Caco-2 (cell line): ENCODE measurements at regions not wholly inside any gene's neighbourhood (a gene's known extent, or its start where the extent isn't known, plus 50 kb on each side); places are given as distances from the start of the nearest gene placed in this dataset.

ENCODE experiments used
- BruUV-seq: library from RNA; stranded (reverse); fragments of 400-500 nt; replicated peaks from 2 replicates; lab custom pipeline; 2021; lab: Mats Ljungman, UMichigan
- CTCF ChIA-PET: fragments of 300-600 bp; sonication (Branson Sonifier 250); formaldehyde crosslinking; loops from one replicate; lab custom pipeline; 2022; ENCODE audit warnings: antibody characterized with exemption; lab: Charles Lee
- POLR2A ChIA-PET: fragments of 300-600 bp; sonication (Branson Sonifier 250); formaldehyde crosslinking; loops from one replicate; lab custom pipeline; 2022; ENCODE audit warnings: antibody characterized with exemption; lab: Charles Lee
- DNase-seq, 2 experiments: peaks; one replicate each; pipeline versions ENCODE4 v3.0.0 to v3.0.0-alpha.2; 2020 to 2022
- H3K27me3 ChIP-seq: replicated peaks from 2 replicates; pipeline ENCODE4 v1.6.0; 2011; ENCODE audit warnings: low read length; ENCODE audit not compliant: control insufficient read depth, insufficient read depth
- H3K36me3 ChIP-seq: 2 replicates; pipeline ENCODE4 v1.5.1; 2011; ENCODE audit warnings: low read length; ENCODE audit not compliant: control insufficient read depth, insufficient read depth
- H3K4me1 ChIP-seq: fragments of 250-450 bp; sonication (Bioruptor Pico); 2 replicates; pipeline ENCODE4 v1.5.1; 2020; ENCODE audit warnings: mild to moderate bottlenecking
- H3K4me3 ChIP-seq: 2 replicates; pipeline ENCODE4 v1.5.1; 2011; ENCODE audit warnings: low read depth, mild to moderate bottlenecking, control low read depth, low read length
- H3K9me3 ChIP-seq: fragments of 250-450 bp; sonication (Bioruptor Pico); 2 replicates; pipeline ENCODE4 v1.5.1; 2020; ENCODE audit warnings: mild to moderate bottlenecking, moderate library complexity
- H3K27ac Mint-ChIP-seq: one replicate; pipeline ENCODE4 v1.8.0; 2022; ENCODE audit warnings: mixed read lengths; ENCODE audit not compliant: unreplicated experiment
- H3K27me3 Mint-ChIP-seq: one replicate; pipeline ENCODE4 v1.8.0; 2022; ENCODE audit warnings: mixed read lengths; ENCODE audit not compliant: insufficient read depth, unreplicated experiment
- H3K36me3 Mint-ChIP-seq: one replicate; pipeline ENCODE4 v1.8.0; 2022; ENCODE audit warnings: mild to moderate bottlenecking, mixed read lengths; ENCODE audit not compliant: insufficient read depth, unreplicated experiment
- H3K4me1 Mint-ChIP-seq: one replicate; pipeline ENCODE4 v1.8.0; 2022; ENCODE audit warnings: low read depth, mixed read lengths; ENCODE audit not compliant: unreplicated experiment
- H3K4me3 Mint-ChIP-seq: one replicate; pipeline ENCODE4 v1.8.0; 2022; ENCODE audit warnings: mild to moderate bottlenecking, moderate library complexity, mixed read lengths; ENCODE audit not compliant: unreplicated experiment
- H3K9me3 Mint-ChIP-seq: one replicate; pipeline ENCODE4 v1.8.0; 2022; ENCODE audit warnings: mixed read lengths; ENCODE audit not compliant: unreplicated experiment
- intact Hi-C: fragments of 100-400 bp; cut with micrococcal nuclease; formaldehyde crosslinking; loops from one replicate; pipeline ENCODE4 v1.10.0; 2022; ENCODE audit not compliant: unreplicated experiment
- TF ChIP-seq, protein P1 (sequence below), 2 experiments: fragments of 200-600 bp in 1 of 2; IDR thresholded peaks; 1 replicate in 1 of 2; 2 replicates in 1 of 2; pipeline versions ENCODE4 v1.5.1 to v1.8.0; 2011 to 2022; ENCODE audit warnings: antibody characterized with exemption in 1 of 2, control low read depth in 1 of 2, inconsistent platforms in 1 of 2, low read depth in 1 of 2, low read length in 1 of 2, mild to moderate bottlenecking in 1 of 2, moderate library complexity in 1 of 2; ENCODE audit not compliant: insufficient read depth in 1 of 2, severe bottlenecking in 1 of 2, unreplicated experiment in 1 of 2

DNA sequence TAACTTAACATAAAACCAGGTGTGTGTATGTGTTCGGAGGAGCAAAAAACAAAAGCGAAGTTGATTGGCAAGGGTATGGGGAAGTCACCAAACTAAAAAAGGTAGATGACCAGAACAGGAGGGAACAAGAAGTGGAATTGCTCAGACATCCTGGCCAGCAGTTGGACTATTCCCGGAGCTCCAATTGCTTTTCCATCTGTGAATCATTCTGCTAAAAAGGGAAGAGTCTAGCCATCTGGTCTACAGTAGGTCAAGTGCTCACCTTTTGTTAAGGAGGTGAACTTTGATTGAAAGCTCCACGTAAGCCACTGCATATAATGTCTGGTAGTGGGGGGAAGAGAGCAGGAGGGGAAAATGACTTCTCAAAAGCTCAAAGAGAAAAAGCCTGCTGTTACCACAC is 50.0 kb upstream of the BET1 start:
- ChIA-PET POLR2A (no interaction called here), CTCF (no interaction called here)
- Histone ChIP-seq H3K27me3 (peaks cover 2% of the 10 kb centered on the region), H3K36me3 (no peaks in the 10 kb centered on the region), H3K9me3 (no peaks in the 10 kb centered on the region), H3K4me3 (no peak overlapping the region), H3K4me1 (no peaks in the 10 kb centered on the region)
- intact Hi-C loops, result no loop called here
- no TSS peak for BruUV-seq
- H3K36me3 Mint-ChIP-seq, result no peaks in the 10 kb centered on the region
- TF ChIP-seq, protein P1, sequence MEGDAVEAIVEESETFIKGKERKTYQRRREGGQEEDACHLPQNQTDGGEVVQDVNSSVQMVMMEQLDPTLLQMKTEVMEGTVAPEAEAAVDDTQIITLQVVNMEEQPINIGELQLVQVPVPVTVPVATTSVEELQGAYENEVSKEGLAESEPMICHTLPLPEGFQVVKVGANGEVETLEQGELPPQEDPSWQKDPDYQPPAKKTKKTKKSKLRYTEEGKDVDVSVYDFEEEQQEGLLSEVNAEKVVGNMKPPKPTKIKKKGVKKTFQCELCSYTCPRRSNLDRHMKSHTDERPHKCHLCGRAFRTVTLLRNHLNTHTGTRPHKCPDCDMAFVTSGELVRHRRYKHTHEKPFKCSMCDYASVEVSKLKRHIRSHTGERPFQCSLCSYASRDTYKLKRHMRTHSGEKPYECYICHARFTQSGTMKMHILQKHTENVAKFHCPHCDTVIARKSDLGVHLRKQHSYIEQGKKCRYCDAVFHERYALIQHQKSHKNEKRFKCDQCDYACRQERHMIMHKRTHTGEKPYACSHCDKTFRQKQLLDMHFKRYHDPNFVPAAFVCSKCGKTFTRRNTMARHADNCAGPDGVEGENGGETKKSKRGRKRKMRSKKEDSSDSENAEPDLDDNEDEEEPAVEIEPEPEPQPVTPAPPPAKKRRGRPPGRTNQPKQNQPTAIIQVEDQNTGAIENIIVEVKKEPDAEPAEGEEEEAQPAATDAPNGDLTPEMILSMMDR (IDR thresholded peaks at IDR 0.05; ENCODE audit: insufficient read depth in 1 of 2, low read depth in 1 of 2, low read length in 1 of 2, severe bottlenecking in 1 of 2, unreplicated experiment in 1 of 2), result no peak
- H3K27me3 Mint-ChIP-seq, result peaks cover 9% of the 10 kb centered on the region
- no peak for DNase-seq
- H3K9me3 Mint-ChIP-seq, result no peaks in the 10 kb centered on the region
- no peak overlapping the region for H3K4me3 Mint-ChIP-seq
- H3K27ac Mint-ChIP-seq, result no peak overlapping the region
- H3K4me1 Mint-ChIP-seq, result no peaks in the 10 kb centered on the region

DNA sequence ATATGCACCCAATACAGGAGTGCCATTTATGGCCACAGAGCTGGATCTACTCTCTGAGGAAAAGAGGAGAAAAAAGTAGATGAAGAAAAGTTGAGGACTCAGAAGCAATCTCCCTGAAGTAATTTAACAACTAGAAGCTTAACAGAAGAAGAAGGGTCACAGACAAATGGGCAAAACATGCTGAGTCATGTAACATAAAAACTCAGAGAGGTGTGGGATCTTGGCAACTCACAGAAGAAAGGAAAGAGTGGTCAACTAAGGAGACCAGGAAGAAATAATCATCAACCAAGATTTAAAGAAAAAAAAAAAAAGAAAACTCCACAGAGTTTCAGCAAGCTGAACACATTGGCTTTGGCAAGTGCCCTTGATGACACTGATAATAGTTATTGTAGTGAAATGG is 51.8 kb upstream of the BET1 start:
- H3K4me3 ChIP-seq, result no peak overlapping the region
- intact Hi-C loops, result no loop called here
- ChIA-PET CTCF (no interaction called here), POLR2A (no interaction called here)
- H3K27ac Mint-ChIP-seq, result no peak overlapping the region
- no peaks in the 10 kb centered on the region for H3K4me1 ChIP-seq
- H3K4me1 Mint-ChIP-seq, result no peaks in the 10 kb centered on the region
- H3K9me3 ChIP-seq, result no peaks in the 10 kb centered on the region
- H3K27me3 ChIP-seq, result peaks cover 2% of the 10 kb centered on the region; the same call in 1 of the 2 replicates
- no TSS peak for BruUV-seq
- no peaks in the 10 kb centered on the region for H3K36me3 Mint-ChIP-seq
- H3K36me3 ChIP-seq, result no peaks in the 10 kb centered on the region
- DNase-seq, result no peak
- peaks cover 9% of the 10 kb centered on the region for H3K27me3 Mint-ChIP-seq
- H3K4me3 Mint-ChIP-seq, result no peak overlapping the region
- TF ChIP-seq, protein P1 (IDR thresholded peaks at IDR 0.05; ENCODE audit: insufficient read depth in 1 of 2, low read depth in 1 of 2, low read length in 1 of 2, severe bottlenecking in 1 of 2, unreplicated experiment in 1 of 2), result no peak
- H3K9me3 Mint-ChIP-seq, result no peaks in the 10 kb centered on the region

DNA sequence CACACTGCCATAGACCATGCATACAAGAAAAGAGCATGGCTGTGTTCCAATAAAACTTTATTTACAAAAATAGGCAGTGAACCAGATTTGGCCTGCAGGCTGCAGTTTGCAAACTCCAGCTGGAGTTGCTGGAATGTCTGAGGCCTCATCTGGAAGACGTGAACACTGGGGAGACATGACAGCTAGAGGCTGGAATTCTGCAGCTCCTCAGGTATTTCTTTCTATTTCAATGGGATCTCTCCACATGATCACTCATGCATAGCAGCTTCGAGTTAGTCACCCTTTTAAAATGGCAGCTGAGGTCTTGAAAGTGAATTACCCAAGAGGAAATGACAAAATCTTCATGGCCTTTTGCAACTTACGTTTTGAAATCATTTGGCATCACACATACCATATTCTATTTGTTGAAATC is 52.6 kb upstream of the BET1 start:
- Mint-ChIP-seq H3K36me3 (no peaks in the 10 kb centered on the region), H3K27ac (no peak overlapping the region), H3K27me3 (peaks cover 12% of the 10 kb centered on the region), H3K9me3 (no peaks in the 10 kb centered on the region), H3K4me1 (no peaks in the 10 kb centered on the region), H3K4me3 (no peak overlapping the region)
- DNase-seq, result no peak
- no TSS peak for BruUV-seq
- H3K9me3 ChIP-seq, result no peaks in the 10 kb centered on the region
- TF ChIP-seq, protein P1 (IDR thresholded peaks at IDR 0.05; ENCODE audit: insufficient read depth in 1 of 2, low read depth in 1 of 2, low read length in 1 of 2, severe bottlenecking in 1 of 2, unreplicated experiment in 1 of 2), result no peak
- no peaks in the 10 kb centered on the region for H3K4me1 ChIP-seq
- H3K36me3 ChIP-seq, result no peaks in the 10 kb centered on the region
- intact Hi-C loops, result no loop called here
- no peak overlapping the region for H3K4me3 ChIP-seq
- H3K27me3 ChIP-seq, result peaks cover 2% of the 10 kb centered on the region; the same call in 1 of the 2 replicates
- ChIA-PET POLR2A (interaction anchor here (0.6 kb wide), 1 partner anchor 149 kb away, joined by 3 read pairs; no protein-coding TSS in a partner anchor), CTCF (no interaction called here)
